ENCODE measurements at regions not wholly inside any gene's neighbourhood (a gene's known extent, or its start where the extent isn't known, plus 50 kb on each side); places are given as distances from the start of the nearest gene placed in this dataset.

DNA sequence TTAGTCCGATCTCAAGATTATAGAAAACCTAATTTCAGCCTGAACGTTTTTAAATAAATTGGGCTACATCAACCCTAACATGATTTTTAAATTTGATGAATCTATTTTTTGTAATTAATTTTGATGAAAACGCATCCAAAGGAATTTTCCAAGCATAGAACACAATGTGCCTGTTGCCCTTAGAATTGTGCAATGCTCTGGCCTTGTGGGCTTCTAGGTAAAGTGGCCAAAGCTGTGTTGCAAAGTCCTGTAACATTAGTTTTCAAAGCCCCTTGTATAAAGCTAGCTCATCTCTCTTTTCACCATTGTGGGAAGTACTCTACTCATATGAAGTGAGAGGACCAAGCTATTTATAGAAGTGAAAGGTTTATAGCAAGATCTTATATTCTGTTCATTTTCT is 138.4 kb upstream of the PRPS1L1 start:
- H3K36me3 ChIP-seq = no peaks in the 10 kb centered on the region
- no peak overlapping the region for H3K27ac ChIP-seq
- intact Hi-C loops (cut with DNase I) = no loop called here
- H3K4me1 ChIP-seq = peaks cover 0 to 7% (median 0%) of the 10 kb centered on the region in 4 donors
- no peak overlapping the region for H3K4me3 ChIP-seq
- H3K9me3 ChIP-seq = no peaks in the 10 kb centered on the region
- DNase-seq = no peak
- 85 to 91% methylated on average over 3 of the region's 3 CpGs for WGBS, 2 donors
- H3K27me3 ChIP-seq = no peaks in the 10 kb centered on the region
- TF ChIP-seq POLR2A (IDR thresholded peaks at IDR 0.05) = no peak
- no peak for TF ChIP-seq EP300 (IDR thresholded peaks at IDR 0.05)
- TF ChIP-seq POLR2AphosphoS5 (IDR thresholded peaks at IDR 0.05) = no peak
- TF ChIP-seq, protein P1, sequence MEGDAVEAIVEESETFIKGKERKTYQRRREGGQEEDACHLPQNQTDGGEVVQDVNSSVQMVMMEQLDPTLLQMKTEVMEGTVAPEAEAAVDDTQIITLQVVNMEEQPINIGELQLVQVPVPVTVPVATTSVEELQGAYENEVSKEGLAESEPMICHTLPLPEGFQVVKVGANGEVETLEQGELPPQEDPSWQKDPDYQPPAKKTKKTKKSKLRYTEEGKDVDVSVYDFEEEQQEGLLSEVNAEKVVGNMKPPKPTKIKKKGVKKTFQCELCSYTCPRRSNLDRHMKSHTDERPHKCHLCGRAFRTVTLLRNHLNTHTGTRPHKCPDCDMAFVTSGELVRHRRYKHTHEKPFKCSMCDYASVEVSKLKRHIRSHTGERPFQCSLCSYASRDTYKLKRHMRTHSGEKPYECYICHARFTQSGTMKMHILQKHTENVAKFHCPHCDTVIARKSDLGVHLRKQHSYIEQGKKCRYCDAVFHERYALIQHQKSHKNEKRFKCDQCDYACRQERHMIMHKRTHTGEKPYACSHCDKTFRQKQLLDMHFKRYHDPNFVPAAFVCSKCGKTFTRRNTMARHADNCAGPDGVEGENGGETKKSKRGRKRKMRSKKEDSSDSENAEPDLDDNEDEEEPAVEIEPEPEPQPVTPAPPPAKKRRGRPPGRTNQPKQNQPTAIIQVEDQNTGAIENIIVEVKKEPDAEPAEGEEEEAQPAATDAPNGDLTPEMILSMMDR (IDR thresholded peaks at IDR 0.05) = no peak

DNA sequence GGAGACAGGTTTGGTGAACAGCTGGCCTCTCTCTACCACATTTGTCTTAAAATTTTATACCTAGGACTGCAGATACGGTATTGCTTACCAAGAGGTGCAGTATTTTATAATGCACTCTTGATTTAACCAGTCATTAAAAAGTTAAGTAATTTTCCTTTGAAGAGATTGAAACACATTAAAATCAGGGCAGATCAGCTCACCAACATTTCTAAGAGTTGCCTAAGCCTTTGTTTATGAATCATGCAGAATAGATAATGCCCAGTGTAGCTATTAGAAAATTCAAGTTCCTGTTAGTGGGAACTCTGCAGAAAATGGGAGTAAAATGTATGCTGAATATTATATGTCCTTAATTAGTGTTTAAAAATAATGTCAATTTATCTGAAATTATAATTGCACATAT is 140.2 kb upstream of the PRPS1L1 start:
- TF ChIP-seq POLR2A (IDR thresholded peaks at IDR 0.05) (no peak), EP300 (IDR thresholded peaks at IDR 0.05) (no peak), POLR2AphosphoS5 (IDR thresholded peaks at IDR 0.05) (no peak)
- TF ChIP-seq, protein P1 (IDR thresholded peaks at IDR 0.05) = no peak
- H3K27me3 ChIP-seq = no peaks in the 10 kb centered on the region
- H3K36me3 ChIP-seq = no peaks in the 10 kb centered on the region
- intact Hi-C loops (cut with DNase I) = no loop called here
- no peak for DNase-seq
- H3K9me3 ChIP-seq = no peaks in the 10 kb centered on the region
- H3K4me3 ChIP-seq = no peak overlapping the region
- no peak overlapping the region for H3K27ac ChIP-seq
- 94 to 96% methylated on average over 1 of the region's 1 CpG for WGBS, 2 donors
- H3K4me1 ChIP-seq = no peaks in the 10 kb centered on the region

DNA sequence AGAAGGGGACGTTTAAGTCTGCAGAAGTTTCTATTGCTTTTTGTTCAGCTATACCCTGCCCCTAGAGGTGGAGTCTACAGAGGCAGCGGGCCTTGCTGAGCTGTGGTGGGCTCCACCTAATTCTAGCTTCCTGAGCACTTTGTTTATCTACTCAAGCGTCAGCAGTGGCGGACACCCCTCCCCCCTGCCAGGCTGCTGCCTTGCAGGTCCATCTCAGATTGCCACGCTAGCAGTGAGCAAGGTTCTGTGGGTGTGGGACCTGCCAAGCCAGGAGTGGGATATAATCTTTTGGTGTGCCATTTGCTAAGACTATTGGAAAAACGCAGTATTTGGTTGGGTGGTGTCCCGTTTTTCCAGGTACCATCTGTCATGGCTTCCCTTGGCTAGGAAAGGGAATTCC is 147.3 kb upstream of the PRPS1L1 start:
- Histone ChIP-seq H3K4me3 (no peak overlapping the region), H3K9me3 (no peaks in the 10 kb centered on the region), H3K27ac (no peak overlapping the region), H3K36me3 (no peaks in the 10 kb centered on the region), H3K4me1 (peaks cover 0 to 13% (median 3%) of the 10 kb centered on the region in 4 donors), H3K27me3 (no peaks in the 10 kb centered on the region)
- 91 to 94% methylated on average over 7 of the region's 7 CpGs for WGBS, 2 donors
- no peak for TF ChIP-seq EP300 (IDR thresholded peaks at IDR 0.05)
- TF ChIP-seq POLR2A (IDR thresholded peaks at IDR 0.05) = no peak
- TF ChIP-seq POLR2AphosphoS5 (IDR thresholded peaks at IDR 0.05) = no peak
- TF ChIP-seq, protein P1 (IDR thresholded peaks at IDR 0.05) = no peak
- DNase-seq = no peak
- intact Hi-C loops (cut with DNase I) = no loop called here

DNA sequence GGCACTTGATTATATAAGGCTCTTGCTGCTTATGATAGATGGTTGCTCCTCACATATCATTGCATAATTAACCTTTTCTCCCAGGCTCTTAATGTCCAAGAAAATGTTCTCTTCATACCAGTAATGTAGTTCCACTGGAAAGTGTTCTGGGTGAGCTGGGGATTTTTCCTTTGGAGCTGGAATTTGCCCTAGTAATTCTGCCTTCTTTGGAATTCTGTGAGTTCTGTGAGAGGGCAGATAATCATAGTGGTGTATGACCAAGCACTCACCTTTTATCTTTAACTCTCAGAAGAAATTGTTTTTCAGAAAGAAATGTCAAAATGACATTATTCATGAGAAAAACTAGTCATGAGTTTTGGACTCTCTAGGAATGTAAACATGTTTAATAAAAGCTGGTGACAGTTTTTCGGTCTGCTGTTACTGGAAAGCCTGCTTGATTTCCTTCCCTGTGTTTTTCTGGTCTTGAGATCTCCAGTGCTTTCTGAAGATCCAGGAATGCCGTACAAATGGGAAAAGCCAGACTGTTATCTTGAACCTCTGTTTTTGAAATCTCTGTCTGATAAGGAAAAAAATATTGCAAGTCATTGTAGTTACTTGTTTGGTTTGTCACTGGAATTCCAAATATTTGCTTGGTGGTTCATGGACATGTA is 148.3 kb upstream of the PRPS1L1 start:
- DNase-seq = no peak
- peak overlapping the region in 1 of 4 donors; percentile 4 for H3K27ac ChIP-seq
- TF ChIP-seq EP300 (IDR thresholded peaks at IDR 0.05) (no peak), POLR2A (IDR thresholded peaks at IDR 0.05) (no peak), POLR2AphosphoS5 (IDR thresholded peaks at IDR 0.05) (no peak)
- no peaks in the 10 kb centered on the region for H3K36me3 ChIP-seq
- H3K4me1 ChIP-seq = peaks cover 0 to 13% (median 3%) of the 10 kb centered on the region in 4 donors
- H3K9me3 ChIP-seq = no peaks in the 10 kb centered on the region
- H3K4me3 ChIP-seq = no peak overlapping the region
- intact Hi-C loops (cut with DNase I) = no loop called here
- no peaks in the 10 kb centered on the region for H3K27me3 ChIP-seq
- 73 to 89% methylated on average over 2 of the region's 2 CpGs for WGBS, 2 donors

DNA sequence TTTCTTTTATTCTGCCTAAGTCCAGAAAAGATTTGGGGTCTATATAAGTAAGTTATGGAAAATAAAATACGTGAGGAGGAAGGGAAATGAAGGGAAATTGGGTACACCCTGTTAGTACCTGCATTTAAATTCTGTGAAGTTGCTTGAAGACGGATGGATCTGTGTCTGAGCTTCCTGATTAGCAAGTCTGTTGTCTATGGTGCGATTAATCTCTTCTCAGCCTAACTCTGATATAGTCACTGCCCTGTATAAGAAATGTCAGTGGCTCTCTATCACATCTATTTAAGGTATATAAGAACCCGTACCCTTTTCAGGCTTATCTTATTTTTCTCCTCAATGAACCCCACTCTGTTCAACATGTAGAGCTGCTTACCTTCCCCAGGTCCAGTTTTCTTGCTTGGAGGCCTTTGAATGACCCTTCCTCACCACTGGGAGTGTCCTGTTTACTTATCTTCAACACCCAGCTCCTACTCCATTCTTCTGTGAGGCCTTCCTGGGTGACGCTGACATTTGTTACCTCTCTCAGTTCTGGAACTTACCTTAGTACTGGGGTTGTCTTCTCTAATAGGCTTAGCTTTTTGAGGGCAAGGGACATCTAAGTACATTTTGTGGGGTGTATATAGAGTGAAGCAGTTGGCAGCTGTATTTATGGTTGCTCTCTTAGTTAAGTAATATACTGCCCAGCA is 149.6 kb upstream of the PRPS1L1 start:
- no peaks in the 10 kb centered on the region for H3K9me3 ChIP-seq
- H3K4me1 ChIP-seq = peaks cover 0 to 13% (median 3%) of the 10 kb centered on the region in 4 donors
- H3K36me3 ChIP-seq = no peaks in the 10 kb centered on the region
- intact Hi-C loops (cut with DNase I) = no loop called here
- DNase-seq = no peak
- TF ChIP-seq POLR2A (IDR thresholded peaks at IDR 0.05) (no peak), POLR2AphosphoS5 (IDR thresholded peaks at IDR 0.05) (no peak), EP300 (IDR thresholded peaks at IDR 0.05) (no peak)
- TF ChIP-seq, protein P1 (IDR thresholded peaks at IDR 0.05) = no peak
- H3K27me3 ChIP-seq = no peaks in the 10 kb centered on the region
- no peak overlapping the region for H3K4me3 ChIP-seq
- 83 to 93% methylated on average over 5 of the region's 5 CpGs for WGBS, 2 donors
- no peak overlapping the region for H3K27ac ChIP-seq
